Trophoblast cell (in vitro differentiated cells and primary cell): ENCODE measurements at regions not wholly inside any gene's neighbourhood (a gene's known extent, or its start where the extent isn't known, plus 50 kb on each side); places are given as distances from the start of the nearest gene placed in this dataset.

Source experiments
- DNase-seq, 2 donors: peaks; one replicate each; pipeline ENCODE4 v3.0.0-alpha.2; 2016
- H2AFZ ChIP-seq: 2 replicates; pipeline ENCODE4 v1.6.1; 2013; ENCODE audit warnings: low read length, moderate library complexity, mild to moderate bottlenecking; ENCODE audit not compliant: insufficient read depth, poor library complexity
- H2AK5ac ChIP-seq: 2 replicates; pipeline ENCODE4 v1.6.1; 2013; ENCODE audit warnings: mild to moderate bottlenecking, low read length
- H2BK120ac ChIP-seq: 2 replicates; pipeline ENCODE4 v1.6.1; 2013; ENCODE audit warnings: low read length, mild to moderate bottlenecking, moderate library complexity; ENCODE audit not compliant: insufficient read depth, poor library complexity
- H2BK12ac ChIP-seq: 2 replicates; pipeline ENCODE4 v1.6.1; 2013; ENCODE audit warnings: mild to moderate bottlenecking, low read length, moderate library complexity
- H2BK5ac ChIP-seq: 2 replicates; pipeline ENCODE4 v1.6.1; 2013; ENCODE audit warnings: low read length, low read depth, moderate library complexity, mild to moderate bottlenecking; ENCODE audit not compliant: poor library complexity
- H3K14ac ChIP-seq: 2 replicates; pipeline ENCODE4 v1.6.1; 2013; ENCODE audit warnings: mild to moderate bottlenecking, low read length
- H3K18ac ChIP-seq: 2 replicates; pipeline ENCODE4 v1.6.1; 2013; ENCODE audit warnings: mild to moderate bottlenecking, low read length
- H3K23ac ChIP-seq: 2 replicates; pipeline ENCODE4 v1.6.1; 2013; ENCODE audit warnings: low read length
- H3K27ac ChIP-seq: 2 replicates; pipeline ENCODE4 v1.5.1; 2013; ENCODE audit warnings: low read depth, mild to moderate bottlenecking, inconsistent platforms, low read length, moderate library complexity
- H3K27me3 ChIP-seq: 2 replicates; pipeline ENCODE4 v1.6.1; 2013; ENCODE audit warnings: inconsistent platforms, mild to moderate bottlenecking, low read length, moderate library complexity; ENCODE audit not compliant: insufficient read depth
- H3K36me3 ChIP-seq, 2 experiments: 1 replicate in 1 of 2; 2 replicates in 1 of 2; pipeline ENCODE4 v1.6.1; 2013; ENCODE audit warnings: low read length in 2 of 2, mild to moderate bottlenecking in 2 of 2, moderate library complexity in 1 of 2; ENCODE audit not compliant: insufficient read depth in 2 of 2, control insufficient read depth in 1 of 2
- H3K4ac ChIP-seq: 2 replicates; pipeline ENCODE4 v1.6.1; 2013; ENCODE audit warnings: low read depth, mild to moderate bottlenecking, low read length, moderate library complexity
- H3K4me1 ChIP-seq, 2 experiments: 1 replicate in 1 of 2; 2 replicates in 1 of 2; pipeline ENCODE4 v1.6.1; 2013; ENCODE audit warnings: low read length in 2 of 2, mild to moderate bottlenecking in 2 of 2, moderate library complexity in 1 of 2; ENCODE audit not compliant: insufficient read depth in 2 of 2, control insufficient read depth in 1 of 2
- H3K4me2 ChIP-seq: 2 replicates; pipeline ENCODE4 v1.6.1; 2013; ENCODE audit warnings: inconsistent platforms, mild to moderate bottlenecking, low read length, moderate library complexity
- H3K4me3 ChIP-seq: 2 replicates; pipeline ENCODE4 v1.5.1; 2013; ENCODE audit warnings: mild to moderate bottlenecking, low read depth, low read length, inconsistent platforms
- H3K79me1 ChIP-seq: one replicate; pipeline ENCODE4 v1.6.1; 2013; ENCODE audit warnings: low read length
- H3K79me2 ChIP-seq: 2 replicates; pipeline ENCODE4 v1.6.1; 2013; ENCODE audit warnings: low read length, mild to moderate bottlenecking; ENCODE audit not compliant: control insufficient read depth, insufficient read depth, poor library complexity
- H3K9ac ChIP-seq: 2 replicates; pipeline ENCODE4 v1.6.1; 2013; ENCODE audit warnings: mild to moderate bottlenecking, low read length
- H3K9me3 ChIP-seq: 2 replicates; pipeline ENCODE4 v1.6.1; 2013; ENCODE audit warnings: low read depth, mild to moderate bottlenecking, control low read depth, inconsistent platforms, low read length; ENCODE audit not compliant: insufficient read depth
- H4K12ac ChIP-seq: 2 replicates; pipeline ENCODE4 v1.6.1; 2013; ENCODE audit warnings: low read depth, mild to moderate bottlenecking, low read length, moderate library complexity
- H4K8ac ChIP-seq: 2 replicates; pipeline ENCODE4 v1.6.1; 2013; ENCODE audit warnings: low read depth, mild to moderate bottlenecking, low read length, moderate library complexity
- H4K91ac ChIP-seq: one replicate; pipeline ENCODE4 v1.6.1; 2013; ENCODE audit warnings: low read depth, mild to moderate bottlenecking, low read length, moderate library complexity
- WGBS: extraction: QIAGEN DNeasy Blood & Tissue Kit; methylation state at CpG from one replicate; pipeline ENCODE4 v1.1.7; 2013; ENCODE audit warnings: missing lambda C conversion rate; ENCODE audit not compliant: insufficient read length, insufficient coverage; ENCODE audit errors: extremely low coverage; 5-methylcytosine and 5-hydroxymethylcytosine counted together

- no peak overlapping the region for H2BK12ac ChIP-seq
- H3K36me3 ChIP-seq: no peaks in the 10 kb centered on the region
- no peak overlapping the region for H4K91ac ChIP-seq
- no peak overlapping the region for H2BK120ac ChIP-seq
- H3K4me2 ChIP-seq: no peak overlapping the region
- H3K4me1 ChIP-seq: no peaks in the 10 kb centered on the region
- no CpG with 5 or more reads among the region's 2 CpGs for WGBS
- H4K8ac ChIP-seq: no peak overlapping the region
- H3K4ac ChIP-seq: no peak overlapping the region
- no peak overlapping the region for H2BK5ac ChIP-seq
- H3K27ac ChIP-seq: no peak overlapping the region
- H3K4me3 ChIP-seq: no peak overlapping the region
- no peaks in the 10 kb centered on the region for H3K79me2 ChIP-seq
- H4K12ac ChIP-seq: no peak overlapping the region
- no peak overlapping the region for H3K23ac ChIP-seq
- H3K27me3 ChIP-seq: no peaks in the 10 kb centered on the region
- no peak overlapping the region for H2AFZ ChIP-seq
- no peak overlapping the region for H3K9ac ChIP-seq
- no peaks in the 10 kb centered on the region for H3K79me1 ChIP-seq
- no peak overlapping the region for H3K14ac ChIP-seq
- no peak for DNase-seq
- no peak overlapping the region for H2AK5ac ChIP-seq
- no peaks in the 10 kb centered on the region for H3K9me3 ChIP-seq
- no peak overlapping the region for H3K18ac ChIP-seq
Observed at GRCh38 chr2:219893541-219893940, 266.1 kb downstream of the SLC4A3 start.

GRCh38 chr2:219897456-219897855 lies 270.0 kb downstream of the SLC4A3 start:
- Histone ChIP-seq H4K91ac (no peak overlapping the region), H2BK5ac (no peak overlapping the region), H3K4me3 (no peak overlapping the region), H2BK120ac (no peak overlapping the region), H2AFZ (no peak overlapping the region), H3K4ac (no peak overlapping the region), H3K23ac (no peak overlapping the region), H4K12ac (no peak overlapping the region), H3K14ac (no peak overlapping the region), H2AK5ac (no peak overlapping the region), H3K9ac (no peak overlapping the region), H3K9me3 (no peaks in the 10 kb centered on the region), H3K79me1 (no peaks in the 10 kb centered on the region), H3K79me2 (no peaks in the 10 kb centered on the region), H3K36me3 (no peaks in the 10 kb centered on the region), H3K4me2 (no peak overlapping the region), H3K4me1 (no peaks in the 10 kb centered on the region), H3K18ac (no peak overlapping the region), H3K27ac (no peak overlapping the region), H4K8ac (no peak overlapping the region), H3K27me3 (no peaks in the 10 kb centered on the region), H2BK12ac (no peak overlapping the region)
- no CpG with 5 or more reads among the region's 3 CpGs for WGBS
- DNase-seq: no peak

- WGBS: no CpG with 5 or more reads among the region's 7 CpGs
- no peak overlapping the region for H2AK5ac ChIP-seq
- no peaks in the 10 kb centered on the region for H3K9me3 ChIP-seq
- no peak for DNase-seq
- no peak overlapping the region for H4K8ac ChIP-seq
- no peak overlapping the region for H2BK5ac ChIP-seq
- no peak overlapping the region for H4K12ac ChIP-seq
- no peaks in the 10 kb centered on the region for H3K4me1 ChIP-seq
- no peak overlapping the region for H3K23ac ChIP-seq
- H2AFZ ChIP-seq: no peak overlapping the region
- H3K27ac ChIP-seq: no peak overlapping the region
- no peak overlapping the region for H3K4ac ChIP-seq
- no peaks in the 10 kb centered on the region for H3K79me2 ChIP-seq
- no peak overlapping the region for H3K18ac ChIP-seq
- no peaks in the 10 kb centered on the region for H3K79me1 ChIP-seq
- no peak overlapping the region for H2BK12ac ChIP-seq
- H4K91ac ChIP-seq: no peak overlapping the region
- no peak overlapping the region for H3K4me3 ChIP-seq
- no peak overlapping the region for H2BK120ac ChIP-seq
- H3K14ac ChIP-seq: no peak overlapping the region
- no peak overlapping the region for H3K9ac ChIP-seq
- no peaks in the 10 kb centered on the region for H3K36me3 ChIP-seq
- H3K27me3 ChIP-seq: no peaks in the 10 kb centered on the region
- H3K4me2 ChIP-seq: no peak overlapping the region
Observed at GRCh38 chr2:219901155-219901554, 273.7 kb downstream of the SLC4A3 start.

GRCh38 chr2:219902891-219903552 lies 275.6 kb downstream of the SLC4A3 start:
- H3K79me2 ChIP-seq: no peaks in the 10 kb centered on the region
- H3K4ac ChIP-seq: no peak overlapping the region
- no peak overlapping the region for H3K14ac ChIP-seq
- no peak overlapping the region for H4K8ac ChIP-seq
- H2BK5ac ChIP-seq: no peak overlapping the region
- no peak overlapping the region for H2BK12ac ChIP-seq
- H3K18ac ChIP-seq: no peak overlapping the region
- H3K9ac ChIP-seq: no peak overlapping the region
- WGBS: no CpG with 5 or more reads among the region's 10 CpGs
- no peak overlapping the region for H3K27ac ChIP-seq
- no peak overlapping the region for H2AK5ac ChIP-seq
- no peak overlapping the region for H3K23ac ChIP-seq
- H3K4me2 ChIP-seq: no peak overlapping the region
- H2AFZ ChIP-seq: no peak overlapping the region
- H3K9me3 ChIP-seq: no peaks in the 10 kb centered on the region
- no peak overlapping the region for H2BK120ac ChIP-seq
- no peaks in the 10 kb centered on the region for H3K4me1 ChIP-seq
- no peaks in the 10 kb centered on the region for H3K36me3 ChIP-seq
- no peak overlapping the region for H3K4me3 ChIP-seq
- no peak overlapping the region for H4K91ac ChIP-seq
- no peak overlapping the region for H4K12ac ChIP-seq
- no peaks in the 10 kb centered on the region for H3K27me3 ChIP-seq
- no peak for DNase-seq
- H3K79me1 ChIP-seq: no peaks in the 10 kb centered on the region
